Esophagus muscularis mucosa (tissue), 4 donors: ENCODE measurements at regions not wholly inside any gene's neighbourhood (a gene's known extent, or its start where the extent isn't known, plus 50 kb on each side); places are given as distances from the start of the nearest gene placed in this dataset.

Experiments used
- DNase-seq: peaks from one replicate; pipeline ENCODE4 v3.0.0-alpha.2; 2017; ENCODE audit errors: extremely low spot score
- H3K27ac ChIP-seq, 4 donors: fragments of 200-600 bp; sonication (generic); replicated peaks in 1 of 4; 1 replicate in 3 of 4; 2 replicates in 1 of 4; pipeline ENCODE4 v1.5.1; 2016 to 2019; ENCODE audit warnings: mild to moderate bottlenecking in 1 of 4
- H3K27me3 ChIP-seq, 4 donors: fragments of 200-600 bp; sonication (generic); one replicate each; pipeline versions ENCODE4 v1.5.1 to v1.6.0; 2016 to 2019
- H3K36me3 ChIP-seq, 4 donors: fragments of 200-600 bp; sonication (generic); one replicate each; pipeline ENCODE4 v1.5.1; 2016 to 2019
- H3K4me1 ChIP-seq, 4 donors: fragments of 200-600 bp; sonication (generic); one replicate each; pipeline ENCODE4 v1.5.1; 2016 to 2019
- H3K4me3 ChIP-seq, 4 donors: fragments of 200-600 bp; sonication (generic); 1 replicate in 2 of 4; 2 replicates in 2 of 4; pipeline ENCODE4 v1.5.1; 2016 to 2019; ENCODE audit warnings: mild to moderate bottlenecking in 4 of 4, moderate library complexity in 1 of 4
- H3K9me3 ChIP-seq, 4 donors: fragments of 200-600 bp; sonication (generic); 1 replicate in 3 of 4; 2 replicates in 1 of 4; pipeline ENCODE4 v1.5.1; 2016 to 2019
- CTCF ChIP-seq, 3 experiments: fragments of 200-600 bp in 2 of 3; fragments of 450-650 bp in 1 of 3; sonication (generic) in 2 of 3; IDR thresholded peaks; one replicate each; pipeline ENCODE4 v1.5.1; 2017 to 2019; ENCODE audit warnings: antibody characterized with exemption in 3 of 3, mild to moderate bottlenecking in 2 of 3, moderate library complexity in 1 of 3
- EP300 ChIP-seq: sonication (generic); formaldehyde crosslinking; IDR thresholded peaks from one replicate; pipeline ENCODE4 v1.6.1; 2017; ENCODE audit warnings: antibody characterized with exemption
- POLR2A ChIP-seq: fragments of 450-650 bp; IDR thresholded peaks from one replicate; pipeline ENCODE4 v1.6.1; 2017; ENCODE audit warnings: antibody characterized with exemption, moderate library complexity, mild to moderate bottlenecking, low read depth
- POLR2AphosphoS5 ChIP-seq, 2 donors: sonication (generic); formaldehyde crosslinking; IDR thresholded peaks; one replicate each; pipeline ENCODE4 v1.6.1; 2017; ENCODE audit warnings: antibody characterized with exemption in 2 of 2
- WGBS: methylation state at CpG from one replicate; pipeline ENCODE4 v1.1.5; 2018; 5-methylcytosine and 5-hydroxymethylcytosine counted together
- intact Hi-C: fragments of 100-400 bp; cut with DNase I; formaldehyde crosslinking; loops from one replicate; pipeline ENCODE4 v1.15.1; 2023

DNA sequence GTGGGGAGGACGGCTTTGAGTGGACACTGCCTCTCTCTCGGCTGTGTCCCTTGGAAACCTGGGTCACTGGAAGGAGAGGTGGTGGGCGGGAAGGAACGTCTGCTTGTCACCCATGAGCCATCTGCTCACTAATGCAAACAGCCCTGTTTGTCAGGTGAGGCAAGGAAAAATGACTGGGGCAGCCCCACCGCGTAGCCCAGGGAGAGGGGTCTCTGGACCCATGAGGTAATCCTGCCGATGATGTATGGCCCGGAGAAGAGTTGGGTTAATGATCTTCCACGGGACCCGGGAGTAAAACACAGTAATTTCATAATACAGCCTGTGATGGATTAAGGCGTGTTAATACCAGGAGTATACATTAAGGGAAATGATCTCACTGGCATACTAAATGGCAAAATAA is 197.0 kb downstream of the CYLD start:
- H3K27me3 ChIP-seq: peaks cover 0 to 30% (median 0%) of the 10 kb centered on the region in 4 donors
- H3K4me3 ChIP-seq: no peak overlapping the region
- no peak overlapping the region for H3K27ac ChIP-seq
- no peaks in the 10 kb centered on the region for H3K9me3 ChIP-seq
- H3K4me1 ChIP-seq: no peaks in the 10 kb centered on the region
- intact Hi-C loops: no loop called here
- WGBS: 57% methylated on average over 11 of the region's 11 CpGs
- no peak for DNase-seq
- no peaks in the 10 kb centered on the region for H3K36me3 ChIP-seq
- no peak for TF ChIP-seq POLR2AphosphoS5 (IDR thresholded peaks at IDR 0.05)
- TF ChIP-seq POLR2A: no peak
- TF ChIP-seq CTCF (IDR thresholded peaks at IDR 0.05): no peak
- TF ChIP-seq EP300: no peak

GRCh38 chr16:50933262-50933661 is 191.4 kb downstream of the CYLD start:
- Histone ChIP-seq H3K27ac (no peak overlapping the region), H3K4me3 (no peak overlapping the region), H3K27me3 (peaks cover 0 to 25% (median 0%) of the 10 kb centered on the region in 4 donors), H3K36me3 (no peaks in the 10 kb centered on the region), H3K9me3 (no peaks in the 10 kb centered on the region), H3K4me1 (no peaks in the 10 kb centered on the region)
- TF ChIP-seq CTCF (IDR thresholded peaks at IDR 0.05) (no peak), POLR2A (no peak), EP300 (no peak), POLR2AphosphoS5 (IDR thresholded peaks at IDR 0.05) (no peak)
- intact Hi-C loops: no loop called here
- no peak for DNase-seq
- WGBS: 73% methylated on average over 3 of the region's 3 CpGs

- H3K4me3 ChIP-seq: no peak overlapping the region
- no peak for DNase-seq
- H3K36me3 ChIP-seq: no peaks in the 10 kb centered on the region
- H3K27ac ChIP-seq: no peak overlapping the region
- intact Hi-C loops: no loop called here
- peaks cover 0 to 25% (median 0%) of the 10 kb centered on the region in 4 donors for H3K27me3 ChIP-seq
- no peaks in the 10 kb centered on the region for H3K9me3 ChIP-seq
- TF ChIP-seq POLR2A: no peak
- H3K4me1 ChIP-seq: no peaks in the 10 kb centered on the region
These were observed 190.6 kb downstream of the CYLD start for GRCh38 chr16:50932348-50932935.

- WGBS: 72% methylated on average over 5 of the region's 5 CpGs
- H3K27ac ChIP-seq: no peak overlapping the region
- H3K4me3 ChIP-seq: no peak overlapping the region
- peaks cover 0 to 24% (median 0%) of the 10 kb centered on the region in 4 donors for H3K27me3 ChIP-seq
- intact Hi-C loops: no loop called here
- H3K36me3 ChIP-seq: no peaks in the 10 kb centered on the region
- H3K9me3 ChIP-seq: no peaks in the 10 kb centered on the region
- no peak for DNase-seq
- no peaks in the 10 kb centered on the region for H3K4me1 ChIP-seq
- TF ChIP-seq POLR2AphosphoS5 (IDR thresholded peaks at IDR 0.05) (no peak), POLR2A (no peak), CTCF (IDR thresholded peaks at IDR 0.05) (no peak), EP300 (no peak)
These were observed 186.2 kb downstream of the CYLD start for GRCh38 chr16:50928065-50928464.

GRCh38 chr16:50925758-50926357 is 184.0 kb downstream of the CYLD start:
- peaks cover 0 to 24% (median 0%) of the 10 kb centered on the region in 4 donors for H3K27me3 ChIP-seq
- H3K4me3 ChIP-seq: no peak overlapping the region
- DNase-seq: no peak
- WGBS: 75% methylated on average over 7 of the region's 7 CpGs
- TF ChIP-seq POLR2AphosphoS5 (IDR thresholded peaks at IDR 0.05) (no peak), CTCF (IDR thresholded peaks at IDR 0.05) (no peak)
- no peaks in the 10 kb centered on the region for H3K9me3 ChIP-seq
- H3K27ac ChIP-seq: no peak overlapping the region
- no peaks in the 10 kb centered on the region for H3K36me3 ChIP-seq
- no peaks in the 10 kb centered on the region for H3K4me1 ChIP-seq
- intact Hi-C loops: no loop called here
